Ovary (tissue), 7 donors: ENCODE measurements at regions not wholly inside any gene's neighbourhood (a gene's known extent, or its start where the extent isn't known, plus 50 kb on each side); places are given as distances from the start of the nearest gene placed in this dataset.
"Not testable (repeated sequence)": the region's sequence is repeated elsewhere in the genome, so short reads cannot be mapped to it uniquely, and the experiment has no call there.

Source experiments
- DNase-seq, 5 donors: peaks; one replicate each; pipeline ENCODE4 v3.0.0-alpha.2; 2019 to 2020
- H3K27ac ChIP-seq, 2 donors: fragments of 200-600 bp; one replicate each; pipeline versions ENCODE4 v1.5.1 to v1.8.0; 2019 to 2022
- H3K27me3 ChIP-seq: fragments of 200-600 bp; one replicate; pipeline ENCODE4 v1.8.0; 2022
- H3K36me3 ChIP-seq: fragments of 200-600 bp; sonication (generic); one replicate; pipeline ENCODE4 v1.5.1; 2019
- H3K4me1 ChIP-seq: one replicate; pipeline ENCODE4 v1.8.1; 2013; ENCODE audit warnings: mild to moderate bottlenecking, moderate library complexity; ENCODE audit not compliant: insufficient read depth
- H3K4me3 ChIP-seq: fragments of 200-600 bp; sonication (generic); one replicate; pipeline ENCODE4 v1.5.1; 2017
- H3K9me3 ChIP-seq, 2 donors: fragments of 200-600 bp in 1 of 2; sonication (generic) in 1 of 2; one replicate each; pipeline versions ENCODE4 v1.5.1 to v1.8.1; 2013 to 2019; ENCODE audit warnings: mild to moderate bottlenecking in 1 of 2, moderate library complexity in 1 of 2
- EP300 ChIP-seq: sonication (generic); formaldehyde crosslinking; IDR thresholded peaks from one replicate; pipeline ENCODE4 v1.6.1; 2017; ENCODE audit warnings: antibody characterized with exemption
- POLR2A ChIP-seq: fragments of 450-650 bp; IDR thresholded peaks from one replicate; pipeline ENCODE4 v1.6.1; 2017; ENCODE audit warnings: antibody characterized with exemption, mild to moderate bottlenecking, moderate library complexity
- WGBS, 3 donors: extraction: QIAGEN DNeasy Blood & Tissue Kit in 1 of 3; methylation state at CpG; one replicate each; pipeline versions ENCODE4 v1.1.5 to v1.1.7; 2013 to 2017; 5-methylcytosine and 5-hydroxymethylcytosine counted together
- intact Hi-C, 4 donors: fragments of 100-400 bp; cut with DNase I; formaldehyde crosslinking; loops; one replicate each; pipeline versions ENCODE4 v1.11.0 to v1.15.1; 2022 to 2023
- TF ChIP-seq, protein P1 (sequence below), 3 donors: fragments of 450-650 bp in 2 of 3; fragments of 200-600 bp in 1 of 3; IDR thresholded peaks; one replicate each; pipeline versions ENCODE4 v1.5.1 to v1.8.0; 2016 to 2022; ENCODE audit warnings: antibody characterized with exemption in 3 of 3, mild to moderate bottlenecking in 1 of 3
- donor health status: DM: no; HTN: no; CAD: no; lungs with moderate emphysema.
- donor health status: DM: no; HTN: no; CAD: no.
- donor health status: Bipolar disorder and iron deficiency.
- donor health status: DM: no; HTN: no; CAD: no.
- donor health status: DM: yes; HTN: yes; CAD: no.

DNA sequence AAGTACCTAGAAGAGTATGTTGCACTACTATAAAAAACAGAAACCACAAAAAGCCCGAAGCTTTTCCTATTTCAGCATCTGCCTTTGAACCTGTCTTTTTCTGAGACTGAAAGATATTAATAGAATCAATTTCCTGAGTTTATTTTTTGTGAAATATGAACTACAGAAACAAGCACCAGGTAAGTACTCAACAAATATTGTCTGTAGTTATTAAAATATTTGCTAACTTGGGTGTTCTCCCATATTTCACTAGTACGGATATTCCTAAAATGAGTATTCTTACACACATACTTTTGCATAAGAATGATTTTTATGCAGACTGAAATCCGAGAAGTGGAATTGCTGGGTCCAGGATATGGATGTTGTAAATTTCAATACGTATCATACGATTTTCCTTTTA is 188.0 kb downstream of the OR4C45 start:
- Histone ChIP-seq H3K27me3 (no peaks in the 10 kb centered on the region), H3K27ac (no peak overlapping the region), H3K9me3 (no peaks in the 10 kb centered on the region), H3K36me3 (no peaks in the 10 kb centered on the region), H3K4me3 (no peak overlapping the region), H3K4me1 (no peaks in the 10 kb centered on the region)
- DNase-seq = no peak
- TF ChIP-seq POLR2A (no peak), EP300 (no peak)
- intact Hi-C loops = no loop called here
- WGBS, 3 donors = 77 to 84% (median 83%) methylated on average over 5 of the region's 5 CpGs

DNA sequence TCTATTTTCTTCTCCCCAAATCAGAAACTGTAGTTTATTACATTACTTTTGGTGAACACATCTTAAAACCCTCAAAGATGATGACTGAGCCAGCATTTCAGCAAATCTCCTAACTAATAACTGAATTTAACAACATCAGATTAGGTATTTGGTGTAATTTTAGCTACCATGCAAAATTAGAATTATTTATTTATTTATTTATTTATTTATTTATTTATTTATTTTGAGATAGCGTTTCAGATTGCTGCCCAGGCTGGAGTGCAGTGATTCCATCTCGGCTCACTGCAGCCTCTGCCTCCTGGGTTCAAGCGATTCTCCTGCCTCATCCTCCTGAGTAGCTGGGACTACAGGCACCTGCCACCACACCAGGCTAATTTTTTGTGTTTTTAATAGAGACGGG is 205.7 kb downstream of the OR4C45 start:
- H3K4me1 ChIP-seq, H3K36me3 ChIP-seq, H3K27me3 ChIP-seq, H3K9me3 ChIP-seq, H3K4me3 ChIP-seq, DNase-seq, H3K27ac ChIP-seq: not testable (repeated sequence)
- intact Hi-C loops = loop anchor here in 1 of 4 donors (10.0 kb wide), 1 partner anchor 56 kb away; no protein-coding TSS in a partner anchor
- WGBS, 3 donors = 81 to 92% (median 83%) methylated on average over 4 of the region's 4 CpGs

DNA sequence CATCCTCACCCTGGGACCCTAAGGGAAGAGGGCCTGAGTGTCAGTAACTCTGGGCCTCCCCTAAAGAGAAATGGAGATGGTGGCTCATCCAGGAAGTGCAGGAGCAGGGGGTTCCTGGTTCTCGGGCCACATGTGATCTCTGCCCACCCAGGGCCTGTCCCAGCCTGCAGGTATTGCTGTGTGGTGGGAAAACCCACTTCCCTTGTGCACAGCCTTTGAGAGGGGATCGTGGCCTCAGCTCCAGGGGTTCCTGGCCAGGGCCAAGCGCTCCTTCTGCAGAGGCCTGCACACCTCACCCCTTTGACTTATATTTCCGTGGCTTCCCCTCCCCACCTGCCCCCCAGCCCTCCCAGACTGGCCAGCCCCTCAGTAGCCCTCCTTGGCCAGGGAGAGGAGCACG is 213.5 kb downstream of the OR4C45 start:
- intact Hi-C loops = no loop called here
- Histone ChIP-seq H3K9me3 (no peaks in the 10 kb centered on the region), H3K27ac (no peak overlapping the region), H3K4me1 (no peaks in the 10 kb centered on the region), H3K4me3 (no peak overlapping the region), H3K36me3 (no peaks in the 10 kb centered on the region), H3K27me3 (no peaks in the 10 kb centered on the region)
- DNase-seq = no peak
- TF ChIP-seq, protein P1, sequence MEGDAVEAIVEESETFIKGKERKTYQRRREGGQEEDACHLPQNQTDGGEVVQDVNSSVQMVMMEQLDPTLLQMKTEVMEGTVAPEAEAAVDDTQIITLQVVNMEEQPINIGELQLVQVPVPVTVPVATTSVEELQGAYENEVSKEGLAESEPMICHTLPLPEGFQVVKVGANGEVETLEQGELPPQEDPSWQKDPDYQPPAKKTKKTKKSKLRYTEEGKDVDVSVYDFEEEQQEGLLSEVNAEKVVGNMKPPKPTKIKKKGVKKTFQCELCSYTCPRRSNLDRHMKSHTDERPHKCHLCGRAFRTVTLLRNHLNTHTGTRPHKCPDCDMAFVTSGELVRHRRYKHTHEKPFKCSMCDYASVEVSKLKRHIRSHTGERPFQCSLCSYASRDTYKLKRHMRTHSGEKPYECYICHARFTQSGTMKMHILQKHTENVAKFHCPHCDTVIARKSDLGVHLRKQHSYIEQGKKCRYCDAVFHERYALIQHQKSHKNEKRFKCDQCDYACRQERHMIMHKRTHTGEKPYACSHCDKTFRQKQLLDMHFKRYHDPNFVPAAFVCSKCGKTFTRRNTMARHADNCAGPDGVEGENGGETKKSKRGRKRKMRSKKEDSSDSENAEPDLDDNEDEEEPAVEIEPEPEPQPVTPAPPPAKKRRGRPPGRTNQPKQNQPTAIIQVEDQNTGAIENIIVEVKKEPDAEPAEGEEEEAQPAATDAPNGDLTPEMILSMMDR (IDR thresholded peaks at IDR 0.05) = no peak
- TF ChIP-seq POLR2A (no peak), EP300 (no peak)
- 63 to 65% (median 63%) methylated on average over 5 of the region's 5 CpGs for WGBS, 3 donors

DNA sequence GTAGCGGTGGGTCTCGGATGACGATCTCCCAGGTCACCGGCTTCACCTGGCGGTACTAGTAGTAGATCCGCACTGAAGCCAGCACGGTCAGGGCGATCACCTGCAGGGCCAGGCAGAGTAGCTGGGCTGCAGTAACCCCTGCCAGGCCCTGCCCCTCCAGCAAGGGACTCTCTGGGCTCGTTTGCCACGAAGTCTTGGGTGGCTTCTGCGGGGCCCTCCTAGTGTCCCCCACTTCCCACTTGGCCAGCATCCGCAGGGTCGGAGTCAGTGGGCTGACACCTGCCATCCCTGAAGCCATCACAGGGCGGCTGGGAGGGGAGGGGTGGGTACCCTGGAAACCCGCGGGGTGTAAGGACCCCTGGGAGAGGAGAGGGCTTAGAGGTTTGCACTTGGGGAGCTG is 214.0 kb downstream of the OR4C45 start:
- intact Hi-C loops = no loop called here
- Histone ChIP-seq H3K27me3 (no peaks in the 10 kb centered on the region), H3K4me3 (no peak overlapping the region), H3K27ac (no peak overlapping the region), H3K4me1 (no peaks in the 10 kb centered on the region), H3K36me3 (no peaks in the 10 kb centered on the region), H3K9me3 (no peaks in the 10 kb centered on the region)
- no peak for DNase-seq
- TF ChIP-seq, protein P1 (IDR thresholded peaks at IDR 0.05) = no peak
- TF ChIP-seq POLR2A (no peak), EP300 (no peak)
- 88 to 92% (median 89%) methylated on average over 16 of the region's 16 CpGs for WGBS, 3 donors

DNA sequence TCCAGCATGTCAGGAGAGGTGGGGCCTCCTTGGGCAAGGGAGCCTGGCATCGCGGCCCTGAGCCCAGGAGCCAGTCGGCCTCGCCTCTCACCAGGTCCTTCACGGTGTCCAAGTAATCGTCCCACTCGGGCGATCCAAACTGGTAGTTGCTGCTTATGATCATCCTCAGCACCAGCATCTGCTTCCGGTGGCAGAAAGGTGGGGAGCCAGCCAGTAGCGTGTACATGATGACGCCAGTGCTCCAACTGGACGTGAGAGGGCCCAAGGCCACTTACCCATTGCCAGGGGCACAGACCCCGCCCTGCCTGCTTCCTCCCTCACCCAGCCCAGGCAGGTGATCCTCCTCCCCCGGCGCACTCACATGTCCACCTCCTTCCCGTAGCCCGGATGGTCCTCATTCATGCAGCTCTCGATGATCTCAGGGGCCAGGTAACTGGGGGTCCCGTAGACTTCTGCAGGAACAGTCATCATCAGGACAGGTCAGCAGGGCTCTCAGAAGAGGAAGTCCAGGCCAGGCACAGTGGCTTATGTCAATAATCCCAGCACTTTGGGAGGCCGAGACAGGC is 214.7 kb downstream of the OR4C45 start:
- WGBS, 3 donors = 89 to 94% (median 89%) methylated on average over 20 of the region's 20 CpGs
- no peaks in the 10 kb centered on the region for H3K36me3 ChIP-seq
- no peaks in the 10 kb centered on the region for H3K9me3 ChIP-seq
- no peak overlapping the region for H3K27ac ChIP-seq
- H3K4me1 ChIP-seq = no peaks in the 10 kb centered on the region
- intact Hi-C loops = no loop called here
- no peak overlapping the region for H3K4me3 ChIP-seq
- no peaks in the 10 kb centered on the region for H3K27me3 ChIP-seq
- no peak for DNase-seq
- TF ChIP-seq EP300 (no peak), POLR2A (no peak)
- TF ChIP-seq, protein P1 (IDR thresholded peaks at IDR 0.05) = no peak
